ENCODE measurements at regions not wholly inside any gene's neighbourhood (a gene's known extent, or its start where the extent isn't known, plus 50 kb on each side); places are given as distances from the start of the nearest gene placed in this dataset.

DNA sequence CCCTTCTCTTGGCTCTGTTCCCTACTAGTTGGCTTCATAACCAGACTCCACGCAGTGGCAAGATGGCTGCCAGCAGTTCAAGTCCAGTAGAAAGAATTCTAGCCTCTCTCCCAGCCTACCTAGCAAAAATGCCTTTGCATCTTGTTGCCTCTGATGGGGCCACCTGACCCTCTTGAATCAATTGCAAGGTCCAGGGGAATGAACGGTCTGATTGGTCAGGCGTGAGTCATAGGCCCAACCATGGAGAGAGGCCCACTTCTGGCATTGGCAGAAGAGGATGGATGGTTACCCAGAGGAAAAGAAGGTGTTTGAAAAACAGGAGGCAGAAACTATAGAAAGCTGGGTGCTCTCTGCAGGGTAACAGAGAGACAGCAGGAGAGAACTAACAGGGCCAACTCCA is 622.6 kb downstream of the CCDC171 start:
- TF ChIP-seq, protein P1, sequence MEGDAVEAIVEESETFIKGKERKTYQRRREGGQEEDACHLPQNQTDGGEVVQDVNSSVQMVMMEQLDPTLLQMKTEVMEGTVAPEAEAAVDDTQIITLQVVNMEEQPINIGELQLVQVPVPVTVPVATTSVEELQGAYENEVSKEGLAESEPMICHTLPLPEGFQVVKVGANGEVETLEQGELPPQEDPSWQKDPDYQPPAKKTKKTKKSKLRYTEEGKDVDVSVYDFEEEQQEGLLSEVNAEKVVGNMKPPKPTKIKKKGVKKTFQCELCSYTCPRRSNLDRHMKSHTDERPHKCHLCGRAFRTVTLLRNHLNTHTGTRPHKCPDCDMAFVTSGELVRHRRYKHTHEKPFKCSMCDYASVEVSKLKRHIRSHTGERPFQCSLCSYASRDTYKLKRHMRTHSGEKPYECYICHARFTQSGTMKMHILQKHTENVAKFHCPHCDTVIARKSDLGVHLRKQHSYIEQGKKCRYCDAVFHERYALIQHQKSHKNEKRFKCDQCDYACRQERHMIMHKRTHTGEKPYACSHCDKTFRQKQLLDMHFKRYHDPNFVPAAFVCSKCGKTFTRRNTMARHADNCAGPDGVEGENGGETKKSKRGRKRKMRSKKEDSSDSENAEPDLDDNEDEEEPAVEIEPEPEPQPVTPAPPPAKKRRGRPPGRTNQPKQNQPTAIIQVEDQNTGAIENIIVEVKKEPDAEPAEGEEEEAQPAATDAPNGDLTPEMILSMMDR (conservative IDR thresholded peaks at IDR 0.05), result no peak
- no peak for TF ChIP-seq ZFX (IDR thresholded peaks at IDR 0.05)
